ENCODE measurements at regions not wholly inside any gene's neighbourhood (a gene's known extent, or its start where the extent isn't known, plus 50 kb on each side); places are given as distances from the start of the nearest gene placed in this dataset.

DNA sequence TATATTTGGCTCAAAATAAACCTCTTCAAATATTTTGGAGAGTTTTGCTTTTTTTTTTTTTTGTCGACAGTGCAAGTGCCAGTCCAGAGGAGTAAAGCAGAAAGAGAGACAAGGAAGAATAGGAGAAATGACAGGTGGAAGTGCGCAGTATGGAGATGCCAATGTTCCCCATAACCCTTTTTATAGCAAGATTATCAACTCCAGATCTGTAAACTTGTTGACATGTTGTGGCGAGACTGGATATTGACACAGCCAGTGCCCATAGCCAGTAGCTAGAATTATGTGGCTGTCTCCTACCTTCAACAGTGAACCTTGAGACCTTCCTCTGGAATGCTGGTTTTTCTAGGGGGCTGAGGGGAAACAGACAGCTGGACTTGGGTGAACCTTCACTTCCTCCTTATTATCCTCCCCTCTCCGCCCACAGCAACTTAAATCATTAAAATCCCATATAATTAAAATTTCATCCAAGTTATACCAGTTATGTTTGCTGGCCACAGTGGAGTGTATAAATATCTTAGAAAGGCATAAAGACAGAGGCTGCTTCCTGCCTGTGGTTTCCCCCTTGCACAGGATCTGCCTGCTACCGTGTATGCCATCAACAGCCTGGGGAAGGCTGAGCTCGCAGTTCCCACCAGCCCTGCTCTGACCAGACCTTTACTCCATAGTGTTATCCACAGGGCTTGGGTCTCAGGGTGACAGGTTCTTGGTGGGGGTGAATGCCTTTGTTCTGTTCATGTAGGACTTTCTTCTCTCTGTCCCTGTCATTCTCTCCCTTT is 112.3 kb upstream of the ANKH start:
- dilution Hi-C loops (cut with MboI; ENCODE audit: extremely low pct_ligation_motif_present, low sequenced_read_pairs) = no loop called here
- no TSS peak for BruUV-seq (replicated peaks)
- H3K9me3 ChIP-seq (replicated peaks; ENCODE audit: control insufficient read depth, insufficient read depth, low read length) = no peaks in the 10 kb centered on the region
- POLR2A ChIA-PET = no interaction called here
- H4K20me1 ChIP-seq (replicated peaks; ENCODE audit: control insufficient read depth, extremely low read depth, insufficient read depth, low read length) = no peaks in the 10 kb centered on the region
- DNase-seq (ENCODE audit: low read depth, low spot score) (no peak), FAIRE-seq (no peak)
- TF ChIP-seq GATA2 (IDR thresholded peaks at IDR 0.05; ENCODE audit: insufficient read depth, insufficient read length, low read depth, low read length) = no peak
- no peak for TF ChIP-seq FOS (IDR thresholded peaks at IDR 0.05; ENCODE audit: borderline replicate concordance, insufficient read depth, low read length)
- no peak for TF ChIP-seq EZH2 (IDR thresholded peaks at IDR 0.05; ENCODE audit: borderline replicate concordance, low read depth, low read length, severe bottlenecking)
- TF ChIP-seq JUN (IDR thresholded peaks at IDR 0.05; ENCODE audit: borderline replicate concordance, insufficient read depth, insufficient read length, low read depth) = no peak
- TF ChIP-seq, protein P1, sequence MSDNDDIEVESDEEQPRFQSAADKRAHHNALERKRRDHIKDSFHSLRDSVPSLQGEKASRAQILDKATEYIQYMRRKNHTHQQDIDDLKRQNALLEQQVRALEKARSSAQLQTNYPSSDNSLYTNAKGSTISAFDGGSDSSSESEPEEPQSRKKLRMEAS (IDR thresholded peaks at IDR 0.05; ENCODE audit: insufficient read depth, insufficient read length) = no peak
- no peak for TF ChIP-seq POLR2AphosphoS5 (IDR thresholded peaks at IDR 0.05; ENCODE audit: insufficient read depth, low read depth, low read length)
- TF ChIP-seq MYC (IDR thresholded peaks at IDR 0.05; ENCODE audit: low read depth, low read length) = no peak
- no peak for TF ChIP-seq CTCF (IDR thresholded peaks at IDR 0.05; ENCODE audit: extremely low read depth in 1 of 2, insufficient read depth in 1 of 2, low read depth in 1 of 2, low read length in 2 of 2)
- no peak for TF ChIP-seq POLR2A (IDR thresholded peaks at IDR 0.05; ENCODE audit: low read depth, low read length)
- H3K27me3 ChIP-seq (ENCODE audit: control insufficient read depth in 2 of 2, insufficient read depth in 2 of 2, low read length in 2 of 2) = peaks cover 0 to 2% of the 10 kb centered on the region in 2 experiments
- H3K4me3 ChIP-seq (replicated peaks in 1 of 3; ENCODE audit: insufficient read depth in 1 of 3, low read depth in 1 of 3, low read length in 3 of 3) = no peak overlapping the region
- H3K4me1 ChIP-seq (ENCODE audit: control insufficient read depth, extremely low read depth, insufficient read depth, low read length) = no peaks in the 10 kb centered on the region
- H3K79me2 ChIP-seq (ENCODE audit: control insufficient read depth, insufficient read depth, low read length) = no peaks in the 10 kb centered on the region
- H2AFZ ChIP-seq (ENCODE audit: low read depth, low read length) = no peak overlapping the region
- no peak overlapping the region for H3K27ac ChIP-seq (ENCODE audit: insufficient read depth, low read depth, low read length)
- no peaks in the 10 kb centered on the region for H3K9me1 ChIP-seq (replicated peaks; ENCODE audit: control insufficient read depth, extremely low read depth, insufficient read depth, low read length)
- H3K9ac ChIP-seq (replicated peaks; ENCODE audit: extremely low read depth, insufficient read depth, low read length) = no peak overlapping the region
- intact Hi-C loops (cut with micrococcal nuclease) = no loop called here
- no peaks in the 10 kb centered on the region for H3K36me3 ChIP-seq (ENCODE audit: control insufficient read depth in 2 of 2, extremely low read depth in 1 of 2, insufficient read depth in 2 of 2, low read length in 2 of 2)
- CTCF ChIA-PET = interaction anchor here (4.3 kb wide), 1 partner anchor 19 kb away, joined by 17 read pairs; no protein-coding TSS in a partner anchor
- H3K4me2 ChIP-seq (ENCODE audit: insufficient read depth, low read length) = no peak overlapping the region

Measured in endothelial cell of umbilical vein (primary cell).